Astrocyte (in vitro differentiated cells and primary cell): ENCODE measurements at regions not wholly inside any gene's neighbourhood (a gene's known extent, or its start where the extent isn't known, plus 50 kb on each side); places are given as distances from the start of the nearest gene placed in this dataset.

ENCODE experiments used
- EZH2 ChIP-seq: IDR thresholded peaks from 2 replicates; pipeline ENCODE4 v1.6.1; 2012; ENCODE audit warnings: mild to moderate bottlenecking, low read length, inconsistent platforms; ENCODE audit not compliant: insufficient read depth
- TF ChIP-seq, protein P1 (sequence below): IDR thresholded peaks from 2 replicates; pipeline ENCODE4 v1.5.1; 2011; ENCODE audit warnings: low read depth, mild to moderate bottlenecking, inconsistent platforms, low read length, moderate library complexity; ENCODE audit not compliant: insufficient read depth

DNA sequence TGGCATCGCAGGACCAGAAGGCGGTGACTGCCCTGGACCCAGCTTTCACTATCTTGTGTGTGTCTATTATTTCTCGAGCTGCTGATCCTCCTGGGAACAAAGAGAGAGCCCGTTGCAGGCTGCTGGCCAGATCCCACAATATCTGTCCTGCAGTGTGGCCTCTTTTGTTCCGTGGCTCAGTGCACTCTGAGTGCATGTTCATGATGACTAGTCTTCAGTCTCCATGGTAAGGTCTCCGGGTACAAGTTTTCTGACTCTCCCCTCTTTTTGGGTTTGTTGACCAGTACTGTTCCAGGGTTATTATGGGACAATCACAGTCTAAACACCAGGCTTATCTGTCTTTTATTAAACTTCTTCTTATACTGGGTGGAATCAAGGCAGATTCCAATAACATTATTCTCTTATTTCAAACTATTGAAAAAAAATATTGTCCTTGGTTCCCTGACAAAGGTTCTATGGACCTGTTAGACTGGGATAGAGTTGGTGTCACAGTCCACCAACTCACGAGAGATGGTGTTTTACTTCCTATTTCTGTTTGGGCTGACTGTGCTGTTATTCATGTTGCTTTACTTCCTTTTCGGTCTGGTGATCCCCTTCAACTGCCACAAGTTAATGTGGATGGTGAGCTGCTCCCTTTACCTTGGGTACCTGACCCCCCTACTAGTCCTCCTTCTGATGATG, 192.9 kb upstream of the ALG10B start:
- TF ChIP-seq, protein P1, sequence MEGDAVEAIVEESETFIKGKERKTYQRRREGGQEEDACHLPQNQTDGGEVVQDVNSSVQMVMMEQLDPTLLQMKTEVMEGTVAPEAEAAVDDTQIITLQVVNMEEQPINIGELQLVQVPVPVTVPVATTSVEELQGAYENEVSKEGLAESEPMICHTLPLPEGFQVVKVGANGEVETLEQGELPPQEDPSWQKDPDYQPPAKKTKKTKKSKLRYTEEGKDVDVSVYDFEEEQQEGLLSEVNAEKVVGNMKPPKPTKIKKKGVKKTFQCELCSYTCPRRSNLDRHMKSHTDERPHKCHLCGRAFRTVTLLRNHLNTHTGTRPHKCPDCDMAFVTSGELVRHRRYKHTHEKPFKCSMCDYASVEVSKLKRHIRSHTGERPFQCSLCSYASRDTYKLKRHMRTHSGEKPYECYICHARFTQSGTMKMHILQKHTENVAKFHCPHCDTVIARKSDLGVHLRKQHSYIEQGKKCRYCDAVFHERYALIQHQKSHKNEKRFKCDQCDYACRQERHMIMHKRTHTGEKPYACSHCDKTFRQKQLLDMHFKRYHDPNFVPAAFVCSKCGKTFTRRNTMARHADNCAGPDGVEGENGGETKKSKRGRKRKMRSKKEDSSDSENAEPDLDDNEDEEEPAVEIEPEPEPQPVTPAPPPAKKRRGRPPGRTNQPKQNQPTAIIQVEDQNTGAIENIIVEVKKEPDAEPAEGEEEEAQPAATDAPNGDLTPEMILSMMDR: no peak
- TF ChIP-seq EZH2: no peak
